ENCODE measurements at regions not wholly inside any gene's neighbourhood (a gene's known extent, or its start where the extent isn't known, plus 50 kb on each side); places are given as distances from the start of the nearest gene placed in this dataset.

DNA sequence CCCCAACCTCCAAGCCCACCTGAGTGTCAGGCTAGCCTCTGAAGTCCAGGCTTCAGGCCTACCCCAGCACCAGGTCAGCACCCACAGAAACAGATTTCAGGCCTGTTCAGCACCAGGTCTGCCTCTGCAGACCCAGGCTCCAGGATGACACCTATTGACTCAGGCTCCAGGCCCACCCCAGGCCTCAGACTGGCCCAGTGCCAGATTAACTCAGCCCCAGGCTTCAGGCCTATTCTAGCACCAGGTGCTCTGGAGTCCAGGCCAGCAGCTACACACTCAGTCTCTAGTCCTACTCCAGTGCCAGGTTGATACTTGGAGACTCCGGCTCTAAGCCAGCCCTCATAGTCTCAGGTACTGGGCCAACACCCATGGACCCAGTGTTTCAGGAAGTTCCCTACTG lies 541.7 kb upstream of the PBX1 start:
- TF ChIP-seq, protein P1, sequence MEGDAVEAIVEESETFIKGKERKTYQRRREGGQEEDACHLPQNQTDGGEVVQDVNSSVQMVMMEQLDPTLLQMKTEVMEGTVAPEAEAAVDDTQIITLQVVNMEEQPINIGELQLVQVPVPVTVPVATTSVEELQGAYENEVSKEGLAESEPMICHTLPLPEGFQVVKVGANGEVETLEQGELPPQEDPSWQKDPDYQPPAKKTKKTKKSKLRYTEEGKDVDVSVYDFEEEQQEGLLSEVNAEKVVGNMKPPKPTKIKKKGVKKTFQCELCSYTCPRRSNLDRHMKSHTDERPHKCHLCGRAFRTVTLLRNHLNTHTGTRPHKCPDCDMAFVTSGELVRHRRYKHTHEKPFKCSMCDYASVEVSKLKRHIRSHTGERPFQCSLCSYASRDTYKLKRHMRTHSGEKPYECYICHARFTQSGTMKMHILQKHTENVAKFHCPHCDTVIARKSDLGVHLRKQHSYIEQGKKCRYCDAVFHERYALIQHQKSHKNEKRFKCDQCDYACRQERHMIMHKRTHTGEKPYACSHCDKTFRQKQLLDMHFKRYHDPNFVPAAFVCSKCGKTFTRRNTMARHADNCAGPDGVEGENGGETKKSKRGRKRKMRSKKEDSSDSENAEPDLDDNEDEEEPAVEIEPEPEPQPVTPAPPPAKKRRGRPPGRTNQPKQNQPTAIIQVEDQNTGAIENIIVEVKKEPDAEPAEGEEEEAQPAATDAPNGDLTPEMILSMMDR (IDR thresholded peaks at IDR 0.05) = no peak
- H3K27ac ChIP-seq = no peak overlapping the region
- DNase-seq (ENCODE audit: low spot score) = no peak
- no peak overlapping the region for H3K4me3 ChIP-seq

DNA sequence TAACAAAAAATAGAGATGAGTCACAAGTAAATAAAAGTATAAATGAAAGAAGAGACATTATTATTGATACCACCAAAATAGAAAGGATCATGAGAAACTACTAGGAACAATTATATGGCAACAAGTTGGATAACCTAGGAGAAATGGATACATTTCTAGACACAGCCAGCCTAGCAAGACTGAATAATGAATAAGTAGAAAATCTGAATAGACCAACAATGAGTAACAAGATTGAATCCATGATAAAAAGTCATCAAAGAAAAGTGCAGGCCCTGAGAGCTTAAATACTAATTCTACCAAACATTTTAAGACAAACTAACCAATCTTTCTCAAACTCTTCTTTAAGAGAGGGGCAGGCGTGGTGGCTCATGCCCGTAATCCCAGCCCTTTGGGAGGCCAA lies 538.6 kb upstream of the PBX1 start:
- TF ChIP-seq, protein P1 (IDR thresholded peaks at IDR 0.05) = no peak
- no peak overlapping the region for H3K4me3 ChIP-seq
- H3K27ac ChIP-seq = no peak overlapping the region
- no peak for DNase-seq (ENCODE audit: low spot score)

DNA sequence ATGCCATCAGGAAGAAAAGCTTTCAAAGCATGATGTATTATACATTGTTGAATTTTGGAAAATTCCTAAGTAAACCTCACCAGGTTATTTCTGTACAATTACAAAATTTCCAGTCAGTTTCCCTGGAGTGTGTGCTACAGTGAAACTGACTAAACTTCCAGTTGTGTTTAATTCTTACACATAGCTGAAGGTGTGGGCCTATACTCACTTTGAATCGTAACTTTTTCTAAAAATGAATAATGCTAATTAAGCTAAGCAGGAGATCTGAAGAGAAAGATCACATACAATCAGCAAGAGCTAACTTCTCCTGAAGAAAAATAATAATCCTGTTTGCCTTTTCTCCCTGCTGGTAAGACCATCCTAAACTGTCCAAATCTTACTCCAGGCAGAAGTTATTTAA lies 537.2 kb upstream of the PBX1 start:
- TF ChIP-seq, protein P1 (IDR thresholded peaks at IDR 0.05) = no peak

DNA sequence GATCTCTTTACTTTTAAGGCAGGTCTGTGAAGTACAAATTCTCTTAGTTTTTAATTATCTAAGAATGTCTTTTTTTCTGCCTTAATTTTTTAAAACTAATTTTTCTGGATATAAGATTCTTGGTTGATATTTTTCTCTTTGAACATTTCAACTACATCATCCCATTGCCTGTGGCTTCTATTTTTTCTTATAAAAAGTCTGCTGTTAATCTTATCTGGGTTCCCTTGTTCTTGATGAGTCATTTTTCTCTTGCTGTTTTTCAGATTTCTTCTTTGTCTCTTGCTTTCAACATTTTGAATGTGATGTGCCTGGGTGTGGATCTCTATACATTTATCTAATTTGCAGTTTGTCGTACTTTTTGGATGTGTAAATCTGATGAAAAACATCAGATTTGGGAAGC lies 525.2 kb upstream of the PBX1 start:
- DNase-seq (ENCODE audit: low spot score) = no peak
- TF ChIP-seq, protein P1 (IDR thresholded peaks at IDR 0.05) = no peak
- no peak overlapping the region for H3K27ac ChIP-seq
- no peak overlapping the region for H3K4me3 ChIP-seq

More for the DNA sequence above, 537.2 kb upstream of the PBX1 start:
- Histone ChIP-seq H3K27ac (no peak overlapping the region), H3K4me3 (no peak overlapping the region)
- no peak for DNase-seq (ENCODE audit: low spot score)

GRCh38 chr1:164040754-164041153 lies 518.2 kb upstream of the PBX1 start:
- DNase-seq (ENCODE audit: low spot score) = no peak
- Histone ChIP-seq H3K4me3 (no peak overlapping the region), H3K27ac (no peak overlapping the region)
- TF ChIP-seq, protein P1 (IDR thresholded peaks at IDR 0.05) = no peak

GRCh38 chr1:164051782-164052181 lies 507.2 kb upstream of the PBX1 start:
- TF ChIP-seq, protein P1 (IDR thresholded peaks at IDR 0.05) = no peak
- no peak for DNase-seq (ENCODE audit: low spot score)
- H3K4me3 ChIP-seq = no peak overlapping the region
- no peak overlapping the region for H3K27ac ChIP-seq

DNA sequence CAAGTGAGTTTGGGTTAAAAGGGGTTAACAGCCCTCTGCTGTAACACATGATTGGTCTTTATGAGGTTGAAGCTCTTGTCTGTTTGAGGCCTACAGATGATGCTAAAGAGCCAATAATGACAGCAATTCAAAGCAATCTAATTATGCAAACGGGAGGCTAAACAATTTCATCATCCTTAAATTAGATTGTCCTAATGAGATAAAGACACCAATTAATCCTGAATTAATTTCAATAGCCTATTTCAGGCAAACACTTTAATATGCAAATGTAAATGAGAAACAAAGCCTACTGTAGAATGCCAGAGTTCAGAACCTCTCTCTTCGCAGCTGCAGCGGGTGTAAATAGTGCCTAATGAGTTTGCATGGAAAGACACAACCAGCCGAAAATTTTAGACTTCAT lies 504.7 kb upstream of the PBX1 start:
- no peak for DNase-seq (ENCODE audit: low spot score)
- Histone ChIP-seq H3K27ac (no peak overlapping the region), H3K4me3 (no peak overlapping the region)
- TF ChIP-seq, protein P1 (IDR thresholded peaks at IDR 0.05) = no peak

All from coronary artery (tissue), 2 donors.